Right atrium auricular region (tissue), 2 donors: ENCODE measurements at regions not wholly inside any gene's neighbourhood (a gene's known extent, or its start where the extent isn't known, plus 50 kb on each side); places are given as distances from the start of the nearest gene placed in this dataset.

Experiments
- DNase-seq: peaks from one replicate; pipeline ENCODE4 v3.0.0-alpha.2; 2019; ENCODE audit warnings: low spot score
- H3K27ac ChIP-seq, 2 donors: fragments of 200-600 bp; sonication (generic); 1 replicate in 1 of 2; 2 replicates in 1 of 2; pipeline ENCODE4 v1.5.1; 2016 to 2019
- H3K27me3 ChIP-seq, 2 donors: fragments of 200-600 bp; sonication (generic); one replicate each; pipeline versions ENCODE4 v1.5.1 to v1.6.0; 2017 to 2019
- H3K36me3 ChIP-seq: fragments of 200-600 bp; sonication (generic); one replicate; pipeline ENCODE4 v1.5.1; 2016
- H3K4me1 ChIP-seq, 2 donors: fragments of 200-600 bp; sonication (generic); one replicate each; pipeline versions ENCODE4 v1.5.1 to v1.6.0; 2017 to 2019
- H3K4me3 ChIP-seq, 2 donors: fragments of 200-600 bp; sonication (generic); 1 replicate in 1 of 2; 2 replicates in 1 of 2; pipeline ENCODE4 v1.5.1; 2017 to 2019; ENCODE audit warnings: mild to moderate bottlenecking in 1 of 2, moderate library complexity in 1 of 2
- H3K9me3 ChIP-seq, 2 donors: fragments of 200-600 bp; sonication (generic); one replicate each; pipeline ENCODE4 v1.5.1; 2019
- CTCF ChIP-seq, 2 donors: fragments of 200-600 bp; sonication (generic); IDR thresholded peaks; one replicate each; pipeline ENCODE4 v1.5.1; 2019; ENCODE audit warnings: antibody characterized with exemption in 2 of 2

- TF ChIP-seq CTCF (IDR thresholded peaks at IDR 0.05): no peak
- no peaks in the 10 kb centered on the region for H3K4me1 ChIP-seq
- H3K27ac ChIP-seq: no peak overlapping the region
- no peaks in the 10 kb centered on the region for H3K9me3 ChIP-seq
- no peak for DNase-seq
- no peak overlapping the region for H3K4me3 ChIP-seq
- H3K36me3 ChIP-seq: no peaks in the 10 kb centered on the region
- no peaks in the 10 kb centered on the region for H3K27me3 ChIP-seq
Measured at GRCh38 chr4:167787231-167787630, 305.1 kb upstream of the ANXA10 start.

DNA sequence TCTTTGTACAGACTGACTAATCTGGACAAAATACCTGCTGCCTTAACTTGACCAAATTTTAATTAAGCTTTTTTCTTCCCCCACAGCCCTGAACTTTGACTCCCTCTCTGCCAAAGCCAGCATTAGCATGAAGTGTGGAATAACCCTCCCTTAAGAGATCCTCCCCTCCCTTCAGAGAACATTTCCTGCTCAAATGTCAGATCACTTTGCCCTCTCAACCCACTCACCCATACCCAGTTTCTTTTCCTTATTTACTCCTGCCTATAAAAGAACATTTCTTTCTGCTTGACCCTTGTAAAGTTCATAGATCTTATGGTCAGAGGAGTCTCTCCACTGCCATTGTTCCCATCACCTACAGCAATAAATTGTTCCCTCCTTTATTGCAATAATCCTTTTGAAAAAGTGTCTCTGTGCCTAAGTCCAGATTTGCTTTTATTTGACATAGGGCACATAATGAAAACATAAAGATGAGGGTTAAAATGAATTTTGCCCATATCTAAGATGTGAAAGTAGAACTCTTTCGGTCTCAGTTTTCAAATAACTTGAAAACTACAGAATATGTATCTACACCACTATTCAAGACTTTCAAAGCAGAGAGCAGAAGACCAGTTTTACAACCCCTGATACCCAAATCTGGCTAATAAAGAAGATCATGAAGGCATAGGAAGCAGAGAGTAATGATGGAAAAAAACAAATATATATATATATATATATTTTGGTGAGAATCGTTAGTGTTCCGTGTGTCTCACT lies 289.7 kb upstream of the ANXA10 start:
- Histone ChIP-seq H3K27me3 (no peaks in the 10 kb centered on the region), H3K9me3 (no peaks in the 10 kb centered on the region), H3K36me3 (no peaks in the 10 kb centered on the region), H3K4me1 (no peaks in the 10 kb centered on the region), H3K4me3 (no peak overlapping the region), H3K27ac (no peak overlapping the region)
- DNase-seq: no peak
- no peak for TF ChIP-seq CTCF (IDR thresholded peaks at IDR 0.05)

DNA sequence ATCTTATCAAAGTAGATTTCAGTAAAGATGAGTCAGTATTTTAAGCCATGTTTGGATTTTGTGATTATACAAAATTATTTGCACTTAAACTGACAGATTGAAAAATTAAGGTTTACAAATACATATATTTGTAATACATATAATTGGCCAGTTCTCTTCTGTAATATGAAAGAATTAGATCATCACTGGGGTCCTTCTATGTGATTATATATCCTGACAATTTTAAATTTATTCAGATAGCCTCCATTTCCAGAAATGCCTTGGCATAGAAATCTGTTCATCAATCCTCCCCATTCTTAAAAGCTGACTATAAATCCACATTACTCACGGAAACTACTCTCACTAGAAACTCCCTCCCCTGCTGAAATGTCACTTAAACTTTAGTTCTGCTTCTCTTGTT lies 280.4 kb upstream of the ANXA10 start:
- DNase-seq: no peak
- Histone ChIP-seq H3K27me3 (no peaks in the 10 kb centered on the region), H3K27ac (no peak overlapping the region), H3K4me3 (no peak overlapping the region), H3K36me3 (no peaks in the 10 kb centered on the region), H3K9me3 (peaks cover 0 to 17% of the 10 kb centered on the region in 2 donors), H3K4me1 (no peaks in the 10 kb centered on the region)
- TF ChIP-seq CTCF (IDR thresholded peaks at IDR 0.05): no peak

DNA sequence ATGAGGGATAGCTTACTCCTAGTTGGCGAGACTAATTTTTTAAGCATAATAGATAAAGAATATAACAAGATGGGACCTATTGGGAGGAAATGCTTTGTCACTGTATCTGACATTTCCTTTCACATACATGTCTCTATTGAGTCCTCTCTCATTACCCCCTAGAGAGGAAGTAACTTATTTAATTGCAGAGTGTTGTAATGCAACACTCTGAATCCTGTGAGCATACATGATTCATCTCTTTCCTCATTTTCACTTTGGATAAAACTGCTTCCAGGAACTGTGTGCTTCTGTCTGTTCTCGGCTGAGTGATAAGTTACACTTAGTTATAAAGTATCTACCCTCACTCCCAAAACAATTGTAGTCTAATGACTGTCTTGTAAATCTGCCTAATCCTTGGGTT lies 266.1 kb upstream of the ANXA10 start:
- H3K4me1 ChIP-seq: no peaks in the 10 kb centered on the region
- DNase-seq: no peak
- no peaks in the 10 kb centered on the region for H3K9me3 ChIP-seq
- no peak overlapping the region for H3K4me3 ChIP-seq
- H3K36me3 ChIP-seq: no peaks in the 10 kb centered on the region
- no peak for TF ChIP-seq CTCF (IDR thresholded peaks at IDR 0.05)
- H3K27me3 ChIP-seq: no peaks in the 10 kb centered on the region
- H3K27ac ChIP-seq: no peak overlapping the region

- TF ChIP-seq CTCF (IDR thresholded peaks at IDR 0.05): no peak
- Histone ChIP-seq H3K36me3 (no peaks in the 10 kb centered on the region), H3K4me3 (no peak overlapping the region), H3K4me1 (no peaks in the 10 kb centered on the region), H3K27me3 (no peaks in the 10 kb centered on the region), H3K9me3 (no peaks in the 10 kb centered on the region), H3K27ac (no peak overlapping the region)
- DNase-seq: no peak
Measured at GRCh38 chr4:167831855-167832254, 260.5 kb upstream of the ANXA10 start.

- H3K27me3 ChIP-seq: no peaks in the 10 kb centered on the region
- H3K4me3 ChIP-seq: no peak overlapping the region
- DNase-seq: no peak
- H3K4me1 ChIP-seq: no peaks in the 10 kb centered on the region
- H3K27ac ChIP-seq: no peak overlapping the region
- no peak for TF ChIP-seq CTCF (IDR thresholded peaks at IDR 0.05)
- H3K36me3 ChIP-seq: no peaks in the 10 kb centered on the region
- no peaks in the 10 kb centered on the region for H3K9me3 ChIP-seq
Measured at GRCh38 chr4:167838686-167839085, 253.7 kb upstream of the ANXA10 start.
